ENCODE measurements at regions not wholly inside any gene's neighbourhood (a gene's known extent, or its start where the extent isn't known, plus 50 kb on each side); places are given as distances from the start of the nearest gene placed in this dataset.
"Not testable (repeated sequence)": the region's sequence is repeated elsewhere in the genome, so short reads cannot be mapped to it uniquely, and the experiment has no call there.

- no peak for DNase-seq (ENCODE audit: low spot score)
Observed at GRCh38 chr12:83753904-83754303, 1067.2 kb downstream of the TMTC2 start.

- DNase-seq (ENCODE audit: low spot score): no peak
Observed at GRCh38 chr12:83753205-83753604, 1066.5 kb downstream of the TMTC2 start.

- DNase-seq (ENCODE audit: low spot score): no peak
Observed at GRCh38 chr12:83739607-83740006, 1052.9 kb downstream of the TMTC2 start.

GRCh38 chr12:83710851-83711250, 1024.1 kb downstream of the TMTC2 start:
- no peak for DNase-seq (ENCODE audit: low spot score)

GRCh38 chr12:83709899-83710298, 1023.2 kb downstream of the TMTC2 start:
- DNase-seq (ENCODE audit: low spot score): no peak

GRCh38 chr12:83700838-83701237, 1014.1 kb downstream of the TMTC2 start:
- no peak for DNase-seq (ENCODE audit: low spot score)

GRCh38 chr12:83696311-83696710, 1009.6 kb downstream of the TMTC2 start:
- not testable (repeated sequence) for DNase-seq (ENCODE audit: low spot score)

- DNase-seq (ENCODE audit: low spot score): no peak
Observed at GRCh38 chr12:83691730-83692129, 1005.0 kb downstream of the TMTC2 start.

- no peak for DNase-seq (ENCODE audit: low spot score)
Observed at GRCh38 chr12:83690465-83690864, 1003.8 kb downstream of the TMTC2 start.

GRCh38 chr12:83689333-83689732, 1002.6 kb downstream of the TMTC2 start:
- DNase-seq (ENCODE audit: low spot score): no peak

- DNase-seq (ENCODE audit: low spot score): no peak
Observed at GRCh38 chr12:83676781-83677295, 990.1 kb downstream of the TMTC2 start.

- no peak for DNase-seq (ENCODE audit: low spot score)
Observed at GRCh38 chr12:83666690-83667089, 980.0 kb downstream of the TMTC2 start.

- DNase-seq (ENCODE audit: low spot score): peak; percentile 51
Observed at GRCh38 chr12:83665634-83666218, 979.0 kb downstream of the TMTC2 start.

- DNase-seq (ENCODE audit: low spot score): peak; percentile 89
Observed at GRCh38 chr12:83664650-83665049, 977.9 kb downstream of the TMTC2 start.

GRCh38 chr12:83660727-83661358, 974.1 kb downstream of the TMTC2 start:
- no peak for DNase-seq (ENCODE audit: low spot score)

GRCh38 chr12:83659321-83659720, 972.6 kb downstream of the TMTC2 start:
- no peak for DNase-seq (ENCODE audit: low spot score)

GRCh38 chr12:83656004-83656403, 969.3 kb downstream of the TMTC2 start:
- DNase-seq (ENCODE audit: low spot score): no peak

GRCh38 chr12:83642205-83642604, 955.5 kb downstream of the TMTC2 start:
- no peak for DNase-seq (ENCODE audit: low spot score)

- DNase-seq (ENCODE audit: low spot score): no peak
Observed at GRCh38 chr12:83641789-83642188, 955.1 kb downstream of the TMTC2 start.

- no peak for DNase-seq (ENCODE audit: low spot score)
Observed at GRCh38 chr12:83634726-83635267, 948.1 kb downstream of the TMTC2 start.

GRCh38 chr12:83630526-83630925, 943.8 kb downstream of the TMTC2 start:
- DNase-seq (ENCODE audit: low spot score): no peak

- no peak for DNase-seq (ENCODE audit: low spot score)
Observed at GRCh38 chr12:83629931-83630330, 943.2 kb downstream of the TMTC2 start.

- DNase-seq (ENCODE audit: low spot score): no peak
Observed at GRCh38 chr12:83622205-83622604, 935.5 kb downstream of the TMTC2 start.
